CD4-positive, alpha-beta T cell treated with Interferon alpha-2 for 1 hour (primary cell): ENCODE measurements at regions not wholly inside any gene's neighbourhood (a gene's known extent, or its start where the extent isn't known, plus 50 kb on each side); places are given as distances from the start of the nearest gene placed in this dataset.
"Not testable (repeated sequence)": the region's sequence is repeated elsewhere in the genome, so short reads cannot be mapped to it uniquely, and the experiment has no call there.

Source experiments
- DNase-seq, 2 donors: peaks; one replicate each; pipeline ENCODE4 v3.0.0-alpha.2; 2020 to 2022

DNA sequence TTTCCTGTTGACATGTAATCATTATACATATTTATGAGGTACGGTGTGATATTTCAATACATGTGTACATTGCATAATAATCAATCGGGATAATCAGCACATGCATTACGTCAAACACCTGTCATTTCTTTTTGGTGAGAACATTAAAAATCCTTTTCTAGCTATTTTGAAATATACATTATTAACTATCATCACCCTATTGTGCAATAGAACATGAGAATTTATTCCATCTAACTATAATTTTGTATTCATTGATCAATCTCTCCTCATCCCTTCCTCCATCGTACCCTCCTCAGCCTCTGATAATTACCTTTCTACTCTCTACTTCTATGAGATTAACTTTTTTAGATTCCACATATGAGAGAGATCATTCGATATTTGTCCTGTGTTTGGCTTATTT is 170.9 kb upstream of the GHR start:
- DNase-seq, result no peak

DNA sequence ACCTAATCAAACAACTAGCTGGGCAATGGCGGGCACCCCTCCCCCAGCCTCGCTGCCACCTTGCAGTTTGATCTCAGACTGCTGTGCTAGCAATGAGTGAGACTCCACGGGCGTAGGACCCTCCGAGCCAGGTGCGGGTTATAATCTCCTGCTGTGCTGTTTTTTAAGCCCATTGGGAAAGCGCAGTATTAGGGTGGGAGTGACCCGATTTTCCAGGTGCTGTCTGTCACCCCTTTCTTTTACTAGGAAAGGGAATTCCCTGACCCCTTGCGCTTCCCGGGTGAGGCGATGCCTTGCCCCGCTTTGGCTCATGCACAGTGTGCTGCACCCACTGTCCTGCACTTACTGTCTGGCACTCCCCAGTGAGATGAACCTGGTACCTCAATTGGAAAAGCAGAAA is 163.3 kb upstream of the GHR start:
- not testable (repeated sequence) for DNase-seq

DNA sequence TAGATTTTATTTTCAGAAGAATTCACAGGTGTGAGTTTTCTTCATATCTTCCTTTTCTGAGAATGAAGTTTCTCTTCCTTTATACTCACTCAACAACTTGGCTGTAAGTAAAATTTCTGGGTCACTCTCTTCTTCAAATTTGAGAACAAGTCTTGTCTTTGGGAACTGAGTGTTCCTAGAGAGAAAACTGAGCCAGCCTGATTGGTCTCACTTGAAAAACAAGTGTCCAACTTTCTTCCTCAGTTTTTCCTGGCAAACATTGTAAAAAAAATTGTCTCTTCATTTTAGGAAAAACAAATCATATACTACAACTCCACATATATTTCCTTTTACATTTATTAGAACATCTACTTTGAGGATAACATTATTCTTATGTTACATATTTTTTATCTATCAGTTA is 156.1 kb upstream of the GHR start:
- DNase-seq, result no peak

DNA sequence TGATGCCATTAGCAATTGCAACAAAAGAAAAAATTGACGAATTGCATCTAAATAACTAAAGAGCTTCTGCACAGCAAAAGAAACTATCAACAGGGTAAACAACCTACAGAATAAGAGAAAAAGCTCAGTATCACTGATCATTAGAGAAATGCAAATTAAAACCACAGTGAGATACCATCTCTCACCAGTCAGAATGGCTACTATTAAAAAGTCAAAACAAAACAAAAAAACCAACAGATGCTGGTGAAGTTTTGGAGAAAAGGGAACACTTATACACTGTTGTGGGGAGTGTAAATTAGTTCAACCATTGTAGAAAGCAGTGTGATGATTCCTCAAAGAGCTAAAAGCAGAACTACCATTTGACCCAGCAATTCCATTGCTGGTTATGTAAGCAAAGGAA is 155.1 kb upstream of the GHR start:
- not testable (repeated sequence) for DNase-seq

DNA sequence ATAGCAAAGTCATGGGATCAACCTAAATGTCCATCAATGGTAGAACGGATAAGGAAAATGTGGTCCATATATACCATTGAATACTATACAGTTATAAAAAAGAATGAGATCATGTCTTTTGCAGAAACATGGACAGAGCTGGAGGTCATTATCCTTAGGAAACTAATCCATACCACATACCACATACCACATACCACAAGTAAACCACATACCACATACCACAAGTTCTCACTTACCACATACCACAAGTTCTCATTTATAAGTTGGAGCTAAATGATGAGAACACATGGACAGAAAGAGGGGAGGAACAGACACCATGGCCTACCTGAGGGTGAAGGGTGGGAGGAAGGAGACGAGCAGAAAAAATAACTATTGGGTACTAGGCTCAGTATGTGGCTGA is 154.6 kb upstream of the GHR start:
- peak in 1 of 2 donors; percentile 5 for DNase-seq

DNA sequence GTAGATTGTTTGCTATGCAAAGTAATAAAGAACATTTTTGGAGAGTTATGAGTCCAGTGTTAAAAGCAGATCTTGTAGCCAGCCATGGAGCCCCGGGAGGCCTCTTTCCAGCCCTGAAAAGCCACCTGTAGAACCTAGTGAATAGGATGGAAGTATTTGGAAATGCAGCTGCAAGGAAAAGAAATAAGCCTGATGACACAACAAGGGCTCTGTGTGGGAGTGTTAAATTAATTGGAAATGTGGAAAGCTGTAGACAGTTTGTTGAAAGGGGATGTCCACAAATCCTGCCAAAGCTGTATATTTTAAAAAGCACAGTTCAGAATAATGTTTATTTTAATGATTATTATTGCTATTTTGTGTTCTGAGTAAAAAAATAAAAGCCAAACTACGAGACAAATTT is 152.5 kb upstream of the GHR start:
- no peak for DNase-seq

DNA sequence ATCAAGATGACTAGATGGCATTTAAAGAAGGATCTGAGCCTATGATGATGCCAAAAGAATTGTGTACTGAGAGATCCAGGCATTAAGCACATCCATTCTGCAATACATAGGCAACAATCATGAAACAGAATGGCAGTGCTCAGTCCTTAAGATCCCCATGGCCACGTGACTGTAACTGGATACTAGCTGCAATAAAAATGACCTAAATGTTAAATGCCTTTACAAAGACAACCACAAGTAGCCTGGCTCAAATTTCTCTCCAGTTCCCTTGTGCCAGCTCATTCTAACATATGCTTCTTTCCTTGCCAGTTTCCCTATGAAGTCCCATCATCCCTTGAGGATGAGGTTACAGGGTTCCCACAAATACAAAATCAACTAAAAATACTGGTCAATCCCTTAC is 148.3 kb upstream of the GHR start:
- no peak for DNase-seq

DNA sequence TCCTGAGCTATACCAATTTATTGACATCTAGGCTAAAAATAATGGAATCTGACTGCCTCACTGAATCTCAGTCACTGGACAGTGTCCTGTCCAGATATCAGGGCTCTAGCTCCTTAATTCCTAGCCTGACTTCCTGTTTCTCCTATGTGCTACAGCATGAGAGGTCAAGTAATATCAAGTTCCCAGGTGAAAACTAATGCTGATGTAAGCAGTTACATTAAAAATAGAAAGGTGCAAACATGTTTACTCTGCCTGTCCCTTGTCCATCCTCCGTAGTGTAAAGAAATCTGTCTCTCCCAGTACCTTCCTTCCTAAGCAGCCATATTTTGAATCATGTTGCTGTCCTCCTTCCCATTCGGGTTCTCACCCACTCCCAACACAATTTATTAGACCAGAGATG is 145.9 kb upstream of the GHR start:
- DNase-seq, result no peak

DNA sequence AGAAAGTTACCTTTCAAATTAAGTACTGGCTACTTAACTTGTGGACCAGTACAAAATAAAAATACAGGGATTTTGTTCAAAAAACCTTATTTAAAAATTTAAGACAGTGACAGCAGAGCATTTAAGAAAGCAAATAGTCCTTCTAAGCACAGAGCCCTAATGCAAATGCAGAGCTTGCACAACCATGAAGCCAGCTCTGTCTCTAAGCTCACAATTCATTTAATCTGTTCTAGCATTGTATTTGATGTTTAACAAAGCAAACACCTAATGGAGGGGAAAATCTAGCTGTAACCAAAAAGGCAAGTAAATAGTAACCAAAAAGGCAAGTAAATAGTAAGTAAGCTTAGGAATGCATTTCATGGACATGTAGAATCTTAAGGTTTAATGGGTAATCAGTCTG is 138.7 kb upstream of the GHR start:
- no peak for DNase-seq

DNA sequence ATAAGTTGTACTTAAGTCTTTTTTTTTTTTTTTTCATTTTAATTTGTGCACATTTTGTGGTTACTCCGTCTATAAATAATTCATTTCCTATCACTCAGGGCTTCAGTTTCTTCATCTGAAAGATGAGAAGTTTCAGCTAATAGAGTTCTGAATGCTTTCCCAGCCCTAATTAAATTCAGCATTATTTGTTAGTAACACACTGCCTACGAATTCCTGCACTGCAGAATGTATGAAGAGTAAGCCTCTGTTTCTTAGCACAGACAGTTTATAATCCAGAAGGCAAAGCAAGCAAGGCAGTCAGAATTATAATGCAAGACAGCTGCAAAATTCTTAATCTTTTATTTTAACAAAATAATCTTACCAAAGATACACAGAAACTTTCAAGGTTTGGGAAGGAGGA is 138.0 kb upstream of the GHR start:
- no peak for DNase-seq

DNA sequence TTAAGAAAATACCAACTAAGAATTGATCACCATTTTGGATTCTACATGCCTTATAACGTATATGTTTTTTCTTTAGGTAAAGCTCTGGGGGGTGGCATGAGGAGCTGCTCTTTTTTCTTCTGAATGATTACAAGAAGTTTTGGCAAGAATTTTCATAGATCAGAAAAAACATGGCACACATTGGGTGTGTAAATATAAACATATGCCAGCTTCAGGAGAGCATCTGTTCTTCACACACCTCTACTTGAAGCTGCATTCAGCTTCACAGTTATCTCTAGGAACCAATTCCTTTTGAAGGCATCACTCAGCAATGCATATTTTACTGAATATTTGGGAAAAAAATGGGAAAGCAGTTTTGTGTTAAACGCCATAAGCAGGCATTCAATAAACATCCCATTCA is 122.7 kb upstream of the GHR start:
- no peak for DNase-seq

DNA sequence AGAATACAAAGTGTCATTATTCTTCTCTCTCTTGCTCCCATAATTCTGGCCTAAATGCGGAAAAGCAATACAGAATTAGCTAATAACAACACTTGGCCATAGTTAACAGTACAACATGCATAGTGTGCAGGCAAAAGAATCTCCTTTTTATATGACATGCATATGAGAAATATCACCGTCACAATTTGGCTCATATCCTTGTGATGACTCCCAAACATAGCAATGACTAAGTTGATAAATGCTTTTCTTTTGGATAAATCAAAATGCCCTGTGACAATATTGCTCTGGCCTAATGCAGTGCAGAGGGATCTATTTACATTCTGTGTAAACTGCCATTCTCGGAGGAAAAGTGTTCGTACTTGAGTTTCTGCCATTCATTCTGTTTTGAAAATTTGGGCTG is 121.9 kb upstream of the GHR start:
- no peak for DNase-seq

DNA sequence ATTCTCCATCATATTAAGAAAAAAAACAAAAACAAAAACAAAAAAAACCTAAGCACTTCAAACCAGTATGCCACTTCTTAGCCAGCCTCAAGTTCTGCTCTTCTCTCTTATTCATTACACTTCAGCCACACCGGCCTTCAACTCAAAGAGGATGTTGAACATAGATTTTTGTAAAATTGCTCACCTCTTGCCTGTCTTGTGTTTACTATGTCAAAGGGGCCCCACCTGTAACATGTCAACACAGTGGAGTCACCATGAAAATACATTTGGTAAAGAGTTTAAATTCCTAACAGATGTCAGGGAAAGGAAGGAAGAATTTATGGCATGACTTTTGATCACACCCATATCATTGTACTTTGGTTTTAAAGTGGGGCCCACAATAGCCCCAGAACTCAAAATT is 121.1 kb upstream of the GHR start:
- no peak for DNase-seq

DNA sequence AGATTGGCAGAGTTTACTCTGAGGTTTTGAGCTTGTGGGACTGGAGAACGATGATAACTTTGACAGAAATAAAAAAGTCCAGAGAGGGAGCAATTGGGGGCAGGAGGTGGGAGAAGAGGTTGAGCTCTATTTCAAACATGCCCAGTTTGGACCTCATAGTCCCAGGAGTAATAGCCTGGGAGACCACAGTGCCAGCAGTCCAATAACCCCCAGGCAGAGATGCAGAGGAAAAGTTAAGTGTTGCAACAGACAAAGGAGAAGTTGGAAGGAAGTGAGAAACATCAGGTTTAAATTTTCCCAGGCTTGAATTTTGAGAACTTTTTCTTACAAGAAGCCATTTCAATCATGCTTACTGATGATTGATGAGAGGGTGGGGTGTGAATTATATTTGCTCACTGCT is 117.0 kb upstream of the GHR start:
- no peak for DNase-seq

DNA sequence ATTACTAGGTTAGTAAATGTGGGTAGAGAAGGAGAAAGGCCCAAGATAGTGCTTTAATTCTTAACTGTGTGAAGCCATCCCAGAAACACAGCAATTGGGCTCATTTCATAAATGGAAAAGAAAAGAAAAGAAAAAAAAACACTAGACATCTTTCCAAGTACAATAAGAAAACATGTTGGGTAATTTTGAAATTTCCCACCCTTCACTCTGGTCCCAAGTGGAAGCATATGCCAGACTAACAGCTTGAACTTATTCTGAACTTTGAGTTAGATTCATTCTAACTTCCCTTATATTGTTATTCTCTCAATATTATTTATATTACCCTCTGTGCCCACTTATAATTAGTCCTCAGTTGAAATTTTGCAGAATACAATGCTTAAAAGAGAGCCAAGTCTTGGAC is 113.4 kb upstream of the GHR start:
- no peak for DNase-seq

DNA sequence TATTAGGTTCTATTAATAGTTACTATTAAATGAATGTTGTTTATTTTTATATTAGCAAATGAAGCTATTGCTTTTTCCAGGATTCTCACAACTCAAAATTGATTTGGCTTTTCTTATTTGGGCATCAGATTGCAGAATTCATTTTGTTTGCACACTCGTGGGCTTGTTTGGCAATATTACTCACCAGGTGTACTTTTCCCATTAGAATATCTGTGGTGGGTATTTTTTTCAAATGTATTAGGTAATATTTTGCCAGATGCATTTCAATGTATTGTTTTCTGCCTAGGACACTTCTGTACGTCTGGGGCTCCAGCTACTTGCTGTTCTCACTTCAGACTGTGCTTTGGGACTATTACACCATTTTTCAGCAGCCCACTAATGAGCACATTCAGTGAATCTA is 108.0 kb upstream of the GHR start:
- no peak for DNase-seq

DNA sequence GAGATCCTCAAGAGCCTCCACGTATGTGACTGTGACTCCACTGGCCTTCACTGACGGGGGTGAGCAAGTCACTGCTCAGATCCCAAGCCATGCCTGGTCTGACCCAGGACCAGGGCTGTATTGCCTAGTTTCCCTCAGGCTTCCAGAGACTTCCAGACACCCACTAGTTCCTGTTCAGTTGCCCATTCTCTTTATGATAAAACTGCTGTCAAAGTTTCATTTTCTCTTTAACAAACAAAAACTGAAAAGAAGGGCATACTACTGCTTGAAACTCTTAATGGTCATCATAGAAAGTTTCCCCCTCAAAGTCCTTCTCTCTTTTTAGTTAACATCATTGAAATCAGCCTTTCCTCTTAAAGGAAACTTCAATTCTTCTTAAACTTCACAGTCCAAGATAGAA is 105.7 kb upstream of the GHR start:
- DNase-seq, result no peak

DNA sequence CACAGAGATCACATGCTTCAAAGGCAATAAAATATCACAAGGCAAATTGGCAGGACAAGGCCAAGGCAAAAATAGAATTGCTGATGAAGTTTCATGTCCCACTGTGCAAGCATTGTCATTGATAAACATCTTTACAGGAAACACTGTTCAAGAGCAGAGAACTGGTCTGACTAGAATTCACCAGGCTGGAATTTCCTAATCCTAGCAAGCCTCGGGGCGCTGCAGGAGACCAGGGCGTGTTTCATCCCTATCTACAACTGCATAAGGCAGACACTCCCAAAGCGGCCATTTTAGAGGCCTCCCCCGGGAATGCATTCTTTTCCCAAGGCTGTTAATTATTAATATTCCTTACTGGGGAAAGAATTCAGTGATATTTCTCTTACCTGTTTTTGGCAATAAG is 103.7 kb upstream of the GHR start:
- DNase-seq, result not testable (repeated sequence)

DNA sequence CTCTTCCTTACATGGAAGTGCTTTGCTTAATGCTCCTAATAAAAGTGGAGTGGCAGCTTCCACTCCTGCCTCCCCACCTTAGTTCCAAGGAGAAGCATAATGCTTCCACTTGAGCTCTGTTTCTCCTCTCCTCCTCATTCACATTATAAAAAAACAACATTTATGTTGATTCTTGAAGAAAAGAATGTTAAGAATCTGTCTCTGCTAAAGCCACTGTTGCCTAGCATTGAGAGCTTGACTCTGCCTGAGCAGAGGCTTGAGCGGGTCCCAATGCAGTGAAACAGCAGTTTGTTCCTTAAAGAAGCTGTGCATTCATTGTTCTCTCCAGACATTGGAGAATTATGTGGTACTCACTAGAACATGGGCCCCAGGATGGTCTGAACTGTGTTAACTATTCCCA is 101.5 kb upstream of the GHR start:
- DNase-seq, result no peak

DNA sequence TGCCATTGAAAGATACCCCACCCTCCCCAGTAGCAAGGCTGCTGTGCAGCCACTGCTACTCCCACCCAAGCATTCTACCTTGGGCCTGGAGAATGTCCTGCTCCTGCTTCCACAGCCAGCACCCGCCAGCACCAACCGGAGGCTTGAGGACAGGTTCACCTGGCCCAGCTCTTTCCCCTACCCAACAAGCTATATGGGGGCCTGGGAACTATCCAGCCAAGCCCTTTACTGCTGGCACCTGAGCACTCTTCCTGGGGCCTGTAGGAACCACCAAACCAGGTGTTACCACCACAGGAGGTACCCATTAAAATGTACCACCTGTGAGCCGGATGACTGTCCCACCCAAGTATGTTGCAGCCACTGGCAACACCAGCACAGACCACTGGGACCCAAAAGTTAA is 86.1 kb upstream of the GHR start:
- no peak for DNase-seq

DNA sequence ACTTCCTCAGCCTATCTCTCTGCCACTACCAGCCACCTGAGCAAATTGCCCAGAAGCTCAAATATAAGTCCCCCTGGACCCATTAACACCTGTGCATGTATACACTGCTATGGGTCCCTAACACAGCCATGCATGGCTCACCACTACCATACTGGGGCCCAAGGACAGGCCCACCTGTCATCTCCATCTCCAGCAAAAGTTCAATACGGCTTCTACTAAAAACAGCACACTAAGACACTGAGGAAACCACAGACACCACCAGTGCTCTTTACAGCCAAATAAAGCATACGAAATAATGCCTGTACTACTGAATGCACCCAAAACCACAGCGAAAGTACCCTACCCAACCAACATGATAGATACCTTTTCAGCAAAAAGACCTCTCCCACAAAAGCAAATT is 85.6 kb upstream of the GHR start:
- DNase-seq, result no peak

DNA sequence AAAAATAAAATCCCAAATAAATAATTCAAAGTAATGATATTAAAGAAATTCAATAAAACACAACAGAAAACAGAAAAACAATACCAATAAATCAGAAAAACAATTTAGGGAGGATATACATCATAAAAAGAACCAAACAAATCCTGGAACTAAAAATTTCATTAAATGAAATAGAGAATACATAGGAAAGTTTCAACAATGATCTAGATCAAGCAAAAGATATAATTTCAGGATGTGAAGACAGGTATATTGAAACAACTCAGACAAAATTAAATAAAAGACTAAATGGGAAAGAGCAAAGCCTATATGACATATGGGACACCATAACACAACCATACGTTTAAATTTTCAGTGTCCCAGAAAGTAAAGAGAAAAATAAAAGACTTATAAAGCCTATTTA is 85.1 kb upstream of the GHR start:
- DNase-seq, result no peak

DNA sequence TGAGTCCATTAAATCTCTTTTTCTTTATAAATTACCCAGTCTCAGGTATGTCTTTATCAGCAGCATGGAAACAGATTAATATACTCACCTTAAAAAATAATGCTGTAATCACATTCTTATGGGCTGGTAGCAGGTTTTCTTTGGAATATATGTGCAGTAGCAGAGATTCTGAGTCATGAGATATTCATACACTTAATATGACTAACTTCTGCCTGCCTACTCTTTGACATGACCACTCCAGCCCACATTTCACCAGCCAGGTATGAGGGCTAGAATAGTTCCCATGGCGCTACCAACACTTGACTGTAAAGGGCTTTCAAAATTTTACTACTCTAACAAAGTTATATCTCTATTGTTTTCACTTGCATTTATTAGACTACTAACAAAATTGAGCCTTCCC is 74.1 kb upstream of the GHR start:
- DNase-seq, result no peak

DNA sequence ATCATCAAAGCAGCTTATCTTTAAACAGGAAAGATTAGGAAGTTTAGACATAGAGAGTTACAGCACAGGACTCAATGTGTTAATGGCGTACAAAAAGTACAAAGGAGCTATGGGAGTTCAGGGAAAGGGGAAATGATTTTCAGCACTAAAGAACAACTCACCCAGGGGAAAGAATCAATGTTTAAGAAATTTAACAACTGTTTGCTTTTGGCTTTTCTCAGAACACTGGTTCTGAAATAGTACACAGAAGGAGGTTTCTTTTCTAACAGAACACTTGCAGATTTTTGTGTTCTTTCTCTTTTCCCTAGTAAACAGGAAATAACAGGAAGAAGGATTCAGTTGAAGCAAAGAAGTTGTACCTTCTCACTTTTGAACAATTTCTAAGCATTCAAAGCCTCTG is 71.3 kb upstream of the GHR start:
- DNase-seq, result no peak

DNA sequence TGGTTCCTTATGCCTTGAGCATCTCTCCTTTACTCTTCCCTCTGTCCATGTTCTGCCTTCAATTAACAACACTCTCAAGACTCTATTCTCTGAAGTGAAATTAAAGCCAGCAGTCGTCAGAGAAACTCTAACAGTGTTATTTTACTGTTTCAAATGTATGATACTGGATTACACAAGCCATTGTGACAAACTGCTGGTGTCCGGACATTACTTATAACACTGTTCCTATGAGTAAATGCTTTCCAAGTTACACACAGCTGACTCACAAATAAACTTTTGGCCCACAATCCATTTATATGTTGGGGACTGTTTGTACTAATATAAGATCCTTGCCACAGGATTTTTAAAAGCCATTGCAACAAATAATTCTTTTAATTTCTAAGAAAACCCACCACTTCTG is 63.2 kb upstream of the GHR start:
- DNase-seq, result no peak

DNA sequence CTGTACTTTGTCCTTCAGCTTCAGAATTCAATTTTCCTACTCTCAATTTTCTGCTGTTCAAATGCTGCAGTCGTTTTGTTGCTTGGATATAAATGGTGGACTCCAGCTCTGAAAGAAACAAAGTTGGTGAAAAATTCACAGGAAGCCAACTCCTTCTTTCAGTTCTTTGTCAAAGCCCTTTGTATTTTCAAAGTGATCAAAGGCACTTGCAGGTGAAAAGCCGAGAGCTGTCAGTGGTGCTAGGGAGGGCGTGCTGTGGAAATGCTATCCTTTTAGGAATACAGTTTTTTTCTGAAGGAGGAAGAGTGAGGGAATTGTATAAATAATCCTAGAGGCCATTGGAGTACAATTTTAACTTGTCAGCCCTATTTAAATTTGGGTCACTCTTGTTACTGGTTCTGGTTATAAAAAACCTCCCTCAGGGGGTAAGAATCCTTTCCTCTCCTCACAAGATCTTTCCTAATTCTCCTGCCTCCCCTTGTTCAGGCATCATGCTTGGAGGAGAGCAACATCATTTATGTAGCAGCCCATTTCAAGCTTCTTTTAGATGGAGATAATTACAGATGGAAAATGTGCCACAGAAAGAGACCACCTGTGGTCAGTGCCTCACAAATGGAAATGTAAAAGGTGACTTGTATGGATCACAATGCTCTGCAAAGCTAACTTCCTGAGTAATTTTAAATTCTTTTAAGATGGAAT is 62.5 kb upstream of the GHR start:
- no peak for DNase-seq
